Type B pancreatic cell (in vitro differentiated cells): ENCODE measurements at regions not wholly inside any gene's neighbourhood (a gene's known extent, or its start where the extent isn't known, plus 50 kb on each side); places are given as distances from the start of the nearest gene placed in this dataset.
A peak's percentile ranks its signal among the peaks of the same experiment; 100 is the strongest.

Experiments
- DNase-seq: peaks from one replicate; pipeline ENCODE4 v3.0.0; 2021; ENCODE audit warnings: mixed read lengths; ENCODE audit not compliant: unreplicated experiment; ENCODE audit errors: extremely low spot score
- H3K27ac Mint-ChIP-seq: 2 replicates; pipeline ENCODE4 v1.8.0; 2021; ENCODE audit warnings: mild to moderate bottlenecking, mixed read lengths
- H3K27me3 Mint-ChIP-seq: 2 replicates; pipeline ENCODE4 v1.8.0; 2021; ENCODE audit warnings: mixed read lengths
- H3K36me3 Mint-ChIP-seq: 2 replicates; pipeline ENCODE4 v1.8.0; 2021; ENCODE audit warnings: mixed read lengths
- H3K4me1 Mint-ChIP-seq: one replicate; pipeline ENCODE4 v1.8.0; 2021; ENCODE audit warnings: mixed read lengths; ENCODE audit not compliant: unreplicated experiment
- H3K4me3 Mint-ChIP-seq: 2 replicates; pipeline ENCODE4 v1.8.0; 2021; ENCODE audit warnings: mild to moderate bottlenecking, mixed read lengths
- H3K9me3 Mint-ChIP-seq: 2 replicates; pipeline ENCODE4 v1.8.0; 2021; ENCODE audit warnings: mixed read lengths
- CTCF ChIP-seq: fragments of 200-600 bp; sonication (generic); conservative IDR thresholded peaks from 2 replicates; pipeline ENCODE4 v1.5.0; 2021; ENCODE audit warnings: antibody characterized with exemption, mild to moderate bottlenecking

- Mint-ChIP-seq H3K27me3 (no peaks in the 10 kb centered on the region), H3K36me3 (no peaks in the 10 kb centered on the region), H3K4me1 (peaks cover 42% of the 10 kb centered on the region), H3K27ac (peak overlapping the region; percentile 94), H3K4me3 (no peak overlapping the region), H3K9me3 (no peaks in the 10 kb centered on the region)
- TF ChIP-seq CTCF, result no peak
- DNase-seq, result no peak
Observed at GRCh38 chr15:35305031-35305550, 220.0 kb upstream of the NANOGP8 start.

- no peak for DNase-seq
- Mint-ChIP-seq H3K9me3 (no peaks in the 10 kb centered on the region), H3K27ac (peak overlapping the region; percentile 94), H3K27me3 (no peaks in the 10 kb centered on the region), H3K36me3 (no peaks in the 10 kb centered on the region), H3K4me3 (no peak overlapping the region), H3K4me1 (peaks cover 38% of the 10 kb centered on the region)
- TF ChIP-seq CTCF, result no peak
Observed at GRCh38 chr15:35304389-35304788, 219.3 kb upstream of the NANOGP8 start.

- H3K27me3 Mint-ChIP-seq, result no peaks in the 10 kb centered on the region
- H3K4me1 Mint-ChIP-seq, result peaks cover 27% of the 10 kb centered on the region
- H3K9me3 Mint-ChIP-seq, result no peaks in the 10 kb centered on the region
- H3K4me3 Mint-ChIP-seq, result no peak overlapping the region
- TF ChIP-seq CTCF, result no peak
- DNase-seq, result no peak
- no peak overlapping the region for H3K27ac Mint-ChIP-seq
- H3K36me3 Mint-ChIP-seq, result no peaks in the 10 kb centered on the region
Observed at GRCh38 chr15:35302334-35302733, 217.2 kb upstream of the NANOGP8 start.

DNA sequence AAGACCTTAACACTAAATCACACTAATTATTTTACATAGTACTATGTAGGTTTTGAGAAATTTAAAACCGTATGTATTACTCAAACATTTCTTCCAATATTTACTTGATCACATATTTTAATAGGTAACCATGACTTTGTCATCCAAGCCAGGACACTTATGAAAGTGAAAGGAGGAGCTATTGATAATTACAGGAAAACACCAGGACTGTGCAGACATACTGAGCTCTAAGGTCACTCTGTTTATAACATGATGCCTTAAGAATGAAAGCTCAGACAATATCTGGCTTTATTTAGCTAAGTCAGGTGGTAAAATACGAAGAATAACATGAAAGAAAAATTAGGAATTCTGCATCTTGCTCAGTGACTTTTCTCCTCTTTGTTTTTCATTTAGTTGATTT, 216.0 kb upstream of the NANOGP8 start:
- TF ChIP-seq CTCF, result no peak
- DNase-seq, result no peak
- Mint-ChIP-seq H3K9me3 (no peaks in the 10 kb centered on the region), H3K27me3 (no peaks in the 10 kb centered on the region), H3K4me3 (no peak overlapping the region), H3K36me3 (peaks cover 4% of the 10 kb centered on the region), H3K27ac (no peak overlapping the region), H3K4me1 (peaks cover 17% of the 10 kb centered on the region)

GRCh38 chr15:35299059-35299735, 214.1 kb upstream of the NANOGP8 start:
- Mint-ChIP-seq H3K4me1 (peaks cover 2% of the 10 kb centered on the region), H3K27ac (no peak overlapping the region), H3K4me3 (no peak overlapping the region), H3K27me3 (no peaks in the 10 kb centered on the region), H3K36me3 (peaks cover 10% of the 10 kb centered on the region), H3K9me3 (peaks cover 10% of the 10 kb centered on the region)
- TF ChIP-seq CTCF, result no peak
- DNase-seq, result no peak
